NT2/D1 (cell line): ENCODE measurements at regions not wholly inside any gene's neighbourhood (a gene's known extent, or its start where the extent isn't known, plus 50 kb on each side); places are given as distances from the start of the nearest gene placed in this dataset.

Experiments
- SUZ12 ChIP-seq: IDR thresholded peaks from 2 replicates; pipeline ENCODE4 v1.6.1; 2011; ENCODE audit not compliant: insufficient read length, insufficient read depth; ENCODE audit errors: extremely low read depth
- YY1 ChIP-seq: IDR thresholded peaks from 2 replicates; pipeline ENCODE4 v1.6.1; 2011; ENCODE audit not compliant: insufficient read length, insufficient read depth
- ZNF274 ChIP-seq: IDR thresholded peaks from 2 replicates; pipeline ENCODE4 v1.6.1; 2011; ENCODE audit warnings: mild to moderate bottlenecking, low read depth, low read length

- TF ChIP-seq YY1 (no peak), ZNF274 (no peak), SUZ12 (no peak)
These were observed 347.8 kb upstream of the SLC35B3 start for GRCh38 chr6:8783191-8783590.
